ENCODE measurements at regions not wholly inside any gene's neighbourhood (a gene's known extent, or its start where the extent isn't known, plus 50 kb on each side); places are given as distances from the start of the nearest gene placed in this dataset.

DNA sequence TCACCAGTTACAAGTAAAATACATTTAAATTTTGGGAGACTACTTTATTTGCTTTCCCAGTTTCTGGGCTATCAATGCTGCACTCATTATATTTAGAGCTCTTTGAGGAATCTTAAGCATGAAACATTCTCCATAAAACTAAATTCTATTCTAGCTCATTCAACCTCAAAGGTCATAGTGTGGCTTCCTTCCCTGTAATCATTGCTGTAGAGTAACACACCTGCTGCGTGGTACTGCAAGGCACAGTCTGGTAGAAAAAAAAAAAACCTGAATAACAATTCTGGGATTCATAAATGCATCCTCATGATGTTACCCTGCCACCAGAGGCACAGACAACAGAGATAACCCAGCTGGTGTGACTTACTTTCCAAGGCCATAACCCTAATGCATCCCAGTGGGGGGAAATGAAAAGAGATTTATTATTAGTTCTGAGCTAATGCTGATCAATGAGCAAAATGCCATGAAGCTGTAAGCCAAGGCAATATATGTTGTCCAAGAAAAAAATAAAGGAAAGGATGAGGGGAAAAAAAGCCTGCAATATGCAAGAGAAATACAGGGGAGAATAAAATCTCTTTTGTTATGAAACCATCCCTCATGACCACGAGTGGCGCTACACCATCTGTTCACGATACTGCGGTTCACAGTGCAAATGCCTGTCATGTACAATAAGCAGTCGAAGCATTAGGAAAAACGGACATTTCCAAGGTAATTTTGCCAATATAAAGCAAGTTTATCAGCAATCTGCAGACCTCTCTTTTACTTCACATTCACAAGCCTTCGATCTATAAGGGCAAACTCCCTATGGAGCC, 1481.6 kb upstream of the PIK3C3 start:
- DNase-seq (ENCODE audit: low spot score): no peak

DNA sequence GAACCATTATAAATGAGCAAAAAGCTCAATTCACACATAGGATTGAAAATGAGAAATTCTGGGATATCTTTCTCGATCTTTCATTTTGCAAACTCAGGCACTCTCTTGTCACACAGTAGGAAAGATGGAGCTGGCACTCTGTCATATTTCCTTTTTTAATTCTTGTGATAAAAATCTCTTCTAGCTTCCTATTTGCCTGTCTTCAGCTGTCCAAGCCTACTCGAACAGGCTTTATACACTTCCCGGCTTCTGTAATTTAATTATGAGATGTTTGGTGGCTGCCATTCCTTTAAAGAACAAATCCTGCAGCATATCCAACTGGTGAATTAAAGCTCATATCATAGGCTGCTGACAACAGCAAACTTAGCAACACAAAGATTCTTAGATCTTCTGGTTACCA, 1484.3 kb upstream of the PIK3C3 start:
- no peak for DNase-seq (ENCODE audit: low spot score)

DNA sequence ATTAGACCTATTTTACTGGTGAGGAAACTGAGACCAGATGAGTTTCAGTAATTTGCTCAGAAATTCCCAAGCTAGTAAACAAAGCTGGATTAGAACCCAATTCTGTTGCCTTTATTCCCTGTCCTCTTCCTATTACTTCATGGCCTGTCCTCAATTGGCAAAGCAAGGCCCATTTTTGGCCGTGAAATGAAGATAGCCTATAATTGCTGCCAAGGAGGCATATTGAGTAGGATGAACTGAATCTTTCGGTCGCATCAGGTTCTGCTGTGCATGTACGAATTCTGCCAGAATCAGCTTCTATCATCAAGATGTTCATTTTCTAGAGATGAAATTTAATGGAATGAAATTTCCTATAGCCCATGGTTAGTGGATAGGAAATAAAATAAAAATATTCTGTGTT, 1485.2 kb upstream of the PIK3C3 start:
- DNase-seq (ENCODE audit: low spot score): no peak

DNA sequence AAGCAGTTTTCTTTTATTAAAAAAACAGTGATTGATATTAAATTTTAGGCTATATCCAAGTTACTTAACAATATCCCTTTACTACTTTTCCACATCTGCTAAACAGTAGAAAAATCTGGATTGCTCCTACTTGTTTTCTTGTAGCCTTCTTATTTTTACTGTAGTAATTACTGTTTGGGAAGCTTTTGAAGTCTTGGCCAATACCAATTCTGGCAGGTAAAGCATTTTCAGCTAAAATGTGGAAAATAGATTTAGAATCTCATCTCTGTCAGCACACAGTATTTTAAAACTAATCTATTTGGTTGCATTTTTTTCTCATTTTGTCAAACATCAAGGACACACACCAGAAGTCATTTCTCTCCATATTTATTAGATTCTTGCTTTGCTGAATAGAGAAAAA, 1485.7 kb upstream of the PIK3C3 start:
- DNase-seq (ENCODE audit: low spot score): no peak

DNA sequence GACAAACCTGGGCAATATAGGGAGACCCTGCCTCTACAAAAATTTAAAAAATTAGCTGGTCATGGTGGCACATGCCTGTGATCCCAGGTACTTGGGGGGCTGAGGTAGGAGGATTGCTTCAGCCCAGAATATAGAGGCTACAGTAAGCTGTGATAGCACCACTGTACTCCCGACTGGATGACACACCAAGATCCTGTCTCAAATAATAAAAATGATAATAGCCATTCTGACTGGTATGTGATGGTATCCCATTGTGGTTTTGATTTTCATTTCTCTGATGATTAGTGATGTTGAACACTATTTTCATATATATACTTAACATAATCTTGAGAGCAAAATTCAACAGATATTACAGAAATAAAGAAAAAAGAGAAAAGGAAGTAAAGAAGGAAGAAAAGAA, 1491.0 kb upstream of the PIK3C3 start:
- no peak for DNase-seq (ENCODE audit: low spot score)

DNA sequence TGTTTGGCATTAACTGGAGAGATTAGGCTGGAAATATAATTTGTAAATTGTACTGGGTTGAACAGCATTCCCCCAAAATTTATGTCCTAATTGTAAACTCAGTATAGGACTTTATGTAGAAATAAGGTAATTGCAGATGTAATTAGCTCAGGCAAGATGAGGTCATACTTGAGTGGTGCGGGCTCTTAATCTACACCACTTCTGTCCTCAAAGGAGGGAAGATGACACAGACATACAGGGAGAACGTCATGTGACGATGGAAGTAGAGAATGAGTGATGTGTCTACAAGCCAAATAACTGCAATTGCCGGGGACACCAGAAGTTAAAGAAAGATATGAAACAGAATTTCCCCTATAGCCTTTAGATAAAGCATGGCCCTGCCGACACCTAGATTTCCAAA, 1501.1 kb upstream of the PIK3C3 start:
- DNase-seq (ENCODE audit: low spot score): no peak

DNA sequence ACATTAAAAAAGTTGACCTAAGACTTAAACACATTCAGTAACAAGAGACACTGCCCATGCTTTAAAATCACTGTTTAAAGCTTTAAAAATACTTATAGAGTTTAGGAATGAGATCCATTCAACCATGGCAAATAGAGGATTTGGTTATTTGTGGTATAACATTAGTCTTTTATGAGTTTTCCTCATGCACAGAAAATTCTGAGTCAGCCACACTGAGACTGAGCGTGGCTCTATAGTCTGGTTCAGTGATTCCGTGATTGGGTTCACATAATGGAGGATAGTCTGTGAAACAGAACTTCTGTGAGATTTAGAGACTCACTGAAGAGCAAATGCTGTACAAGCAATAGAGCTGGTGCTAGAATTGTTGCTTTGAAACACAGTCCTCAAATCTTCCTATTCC, 1502.4 kb upstream of the PIK3C3 start:
- no peak for DNase-seq (ENCODE audit: low spot score)

DNA sequence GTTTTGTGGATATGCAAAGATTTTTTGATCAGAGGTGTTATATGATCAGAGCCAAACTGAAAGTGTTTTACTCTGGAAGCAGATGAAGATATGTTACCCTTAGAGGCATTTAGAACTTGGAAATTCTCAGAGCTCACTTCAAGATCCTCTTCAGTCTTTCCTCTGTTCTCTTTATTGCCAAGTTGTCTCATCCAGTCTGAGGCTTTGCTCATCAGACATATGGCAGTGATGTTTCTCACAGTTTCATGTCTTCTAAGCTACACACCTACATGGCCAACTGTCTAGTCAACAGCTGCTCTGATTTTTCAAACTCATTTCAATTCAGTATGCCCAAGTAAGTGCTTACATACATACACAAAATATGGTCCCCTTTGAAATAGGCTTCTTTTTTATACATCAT, 1504.3 kb upstream of the PIK3C3 start:
- DNase-seq (ENCODE audit: low spot score): no peak

DNA sequence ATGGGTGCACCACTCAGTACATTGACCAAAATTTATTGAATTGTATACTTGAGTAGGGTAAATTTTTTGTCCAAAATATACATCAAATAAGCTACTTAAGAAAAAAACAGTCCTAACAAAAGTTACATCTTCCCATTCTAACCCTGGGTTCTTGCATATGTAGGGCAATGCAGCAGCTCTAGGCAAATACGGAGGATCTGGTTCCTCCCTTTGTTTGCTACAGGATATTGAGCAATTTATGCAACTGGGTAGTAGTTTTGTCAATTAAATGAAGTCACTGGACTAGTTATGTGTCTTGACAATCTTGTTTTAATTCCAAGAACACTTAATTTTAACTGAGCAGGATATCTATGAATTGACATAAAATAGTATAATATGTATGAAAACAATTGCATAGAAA, 1507.2 kb upstream of the PIK3C3 start:
- no peak for DNase-seq (ENCODE audit: low spot score)

DNA sequence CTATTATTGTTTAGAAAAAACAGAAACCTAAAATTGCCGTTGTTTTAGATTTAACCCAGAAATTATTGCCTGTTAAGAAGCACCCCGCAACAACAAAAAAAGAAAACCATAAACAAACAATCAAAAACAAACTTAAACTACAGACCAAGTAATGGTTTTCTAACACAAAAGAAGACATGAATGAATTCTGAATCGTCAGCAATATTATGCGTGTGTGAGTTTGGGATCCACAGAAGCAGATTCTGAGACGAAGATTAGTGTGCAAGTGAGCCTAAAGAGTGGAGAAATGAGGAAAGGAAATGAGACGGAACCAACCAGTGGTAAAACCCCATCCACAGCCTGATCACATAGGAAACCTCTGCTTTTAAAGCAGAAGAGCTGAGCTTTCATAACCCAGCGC, 1514.9 kb upstream of the PIK3C3 start:
- DNase-seq (ENCODE audit: low spot score): no peak

DNA sequence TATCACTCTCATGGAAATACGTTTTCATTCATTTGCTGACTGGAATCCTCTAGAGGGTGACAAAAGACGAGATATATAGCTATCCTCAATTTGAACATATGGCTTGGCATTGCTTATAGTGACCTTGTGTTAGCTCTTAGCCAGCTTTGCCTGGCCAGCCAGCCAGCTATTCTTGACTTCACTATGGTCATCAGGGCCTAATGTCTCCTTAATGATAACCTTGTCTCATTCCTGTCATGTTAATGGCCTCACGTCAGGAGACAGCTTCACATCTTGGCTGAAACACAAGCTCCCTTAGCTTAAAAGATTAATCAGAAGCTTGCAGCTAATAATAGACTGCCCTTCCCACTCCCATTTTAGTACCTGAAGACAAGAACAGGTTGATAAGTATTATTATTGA, 1517.5 kb upstream of the PIK3C3 start:
- no peak for DNase-seq (ENCODE audit: low spot score)

DNA sequence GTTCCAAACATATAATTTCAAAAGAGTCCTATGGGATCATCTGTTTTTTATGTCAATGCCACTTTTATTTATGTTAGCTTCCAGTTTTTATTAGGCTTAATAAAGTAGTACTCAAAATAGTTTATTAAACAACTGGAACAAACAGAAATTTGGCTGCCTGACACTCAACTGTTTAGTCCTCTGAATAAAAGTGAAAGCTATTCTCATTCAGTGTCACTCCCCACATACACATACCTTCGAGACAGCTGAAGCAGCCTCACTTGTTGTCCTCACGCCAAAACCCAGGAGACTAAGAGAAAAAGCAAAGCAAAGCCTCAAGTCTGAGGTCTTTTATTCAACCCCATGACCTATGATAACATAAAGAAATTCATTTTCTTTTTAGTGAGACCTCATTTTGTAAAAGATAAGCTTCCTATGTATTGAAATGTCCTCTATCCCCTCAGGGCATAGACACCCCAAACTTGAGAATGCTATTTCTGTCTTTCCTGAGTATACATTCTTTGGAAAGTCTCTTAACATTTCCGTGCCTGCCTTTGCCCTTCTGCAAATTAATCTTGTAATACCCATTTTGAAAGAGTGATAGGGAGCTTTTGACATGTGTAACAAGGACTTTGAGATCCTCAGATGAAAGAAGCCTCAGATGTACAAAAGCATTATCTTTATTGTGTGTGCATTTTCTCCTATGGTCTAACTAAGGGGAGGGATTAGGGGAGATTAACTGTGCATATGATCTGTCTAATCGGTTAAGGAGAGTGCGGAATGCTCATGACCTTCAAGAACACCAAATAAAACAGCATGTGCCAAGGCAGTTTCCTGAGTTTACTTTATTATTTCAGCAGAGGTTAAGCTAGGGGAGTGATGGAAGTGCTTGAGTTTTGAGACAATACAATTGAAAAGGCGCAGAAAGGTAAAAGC, 1523.7 kb upstream of the PIK3C3 start:
- no peak for DNase-seq (ENCODE audit: low spot score)

DNA sequence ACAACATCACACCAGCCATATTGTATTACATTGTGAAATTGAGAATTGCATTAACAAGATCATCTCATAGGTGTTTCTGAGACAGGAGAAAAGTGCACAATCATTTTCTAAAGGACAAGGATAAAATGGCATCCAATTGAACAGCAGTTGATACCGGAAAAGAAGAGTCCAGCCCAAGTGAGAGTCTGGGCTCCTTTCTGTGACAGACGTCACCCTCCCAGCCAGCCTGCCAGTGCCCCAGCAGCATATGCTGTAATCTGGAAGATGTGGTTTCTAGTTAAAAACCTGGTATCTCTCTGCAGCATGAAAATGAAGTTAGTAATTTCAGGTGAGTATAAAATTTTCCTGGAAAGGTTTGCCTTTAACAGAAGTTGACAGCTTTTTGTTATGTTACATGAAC, 1531.7 kb upstream of the PIK3C3 start:
- no peak for DNase-seq (ENCODE audit: low spot score)

DNA sequence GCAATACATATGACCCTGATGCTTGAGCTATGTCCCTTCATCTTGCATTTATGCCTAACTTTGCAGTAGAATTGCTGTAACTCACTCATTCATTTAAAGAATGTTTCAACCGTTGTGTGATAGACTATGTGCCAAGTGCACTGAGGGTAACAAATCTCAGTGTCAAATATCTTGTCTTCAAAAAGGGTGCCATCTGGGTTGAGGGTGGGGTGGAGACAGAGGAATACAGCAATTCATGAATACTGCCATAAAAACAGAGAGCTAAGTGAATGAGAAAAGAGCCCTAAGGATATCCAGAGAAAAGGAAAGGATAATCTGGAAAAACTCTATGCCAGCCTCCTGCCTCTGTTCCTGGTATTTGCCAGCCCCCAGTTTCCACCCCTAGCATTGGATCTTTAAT, 1534.4 kb upstream of the PIK3C3 start:
- DNase-seq (ENCODE audit: low spot score): no peak

DNA sequence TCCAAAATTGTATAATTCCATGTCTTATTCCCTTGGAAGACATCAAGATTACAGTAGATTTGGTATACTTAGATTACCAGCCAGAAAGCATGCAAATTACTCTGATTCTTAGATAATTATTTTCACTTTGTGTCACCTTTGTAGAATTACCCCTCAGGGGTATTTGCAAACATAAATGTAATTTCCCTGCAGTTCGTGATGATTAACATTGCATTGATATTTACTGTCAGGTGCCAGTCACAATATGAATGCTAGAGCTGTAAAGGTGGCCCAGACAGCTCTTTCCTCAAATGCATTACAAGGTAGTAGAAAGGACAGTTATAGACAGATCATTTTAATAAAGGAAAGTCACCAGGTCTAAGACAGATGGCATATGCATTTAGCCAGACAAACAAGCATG, 1537.5 kb upstream of the PIK3C3 start:
- no peak for DNase-seq (ENCODE audit: low spot score)

DNA sequence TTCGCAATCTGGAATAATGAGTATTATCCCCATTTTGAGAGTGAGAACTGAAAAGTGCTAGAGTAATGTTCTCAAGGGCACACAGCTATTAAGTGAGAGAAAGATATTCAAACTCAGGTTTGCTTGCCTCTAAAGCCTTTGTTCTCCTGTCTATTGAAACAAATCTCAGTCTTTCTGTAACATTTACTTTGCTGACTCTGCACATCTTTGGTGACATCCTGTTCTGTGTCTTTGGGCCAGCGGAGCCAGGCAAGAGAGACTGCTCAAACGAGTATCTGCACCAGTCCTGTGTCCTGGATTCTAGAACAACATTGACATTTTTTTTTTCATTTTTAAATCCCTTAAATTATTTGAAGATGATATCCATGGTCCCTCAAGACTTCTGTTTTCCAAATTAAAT, 1539.2 kb upstream of the PIK3C3 start:
- DNase-seq (ENCODE audit: low spot score): no peak

DNA sequence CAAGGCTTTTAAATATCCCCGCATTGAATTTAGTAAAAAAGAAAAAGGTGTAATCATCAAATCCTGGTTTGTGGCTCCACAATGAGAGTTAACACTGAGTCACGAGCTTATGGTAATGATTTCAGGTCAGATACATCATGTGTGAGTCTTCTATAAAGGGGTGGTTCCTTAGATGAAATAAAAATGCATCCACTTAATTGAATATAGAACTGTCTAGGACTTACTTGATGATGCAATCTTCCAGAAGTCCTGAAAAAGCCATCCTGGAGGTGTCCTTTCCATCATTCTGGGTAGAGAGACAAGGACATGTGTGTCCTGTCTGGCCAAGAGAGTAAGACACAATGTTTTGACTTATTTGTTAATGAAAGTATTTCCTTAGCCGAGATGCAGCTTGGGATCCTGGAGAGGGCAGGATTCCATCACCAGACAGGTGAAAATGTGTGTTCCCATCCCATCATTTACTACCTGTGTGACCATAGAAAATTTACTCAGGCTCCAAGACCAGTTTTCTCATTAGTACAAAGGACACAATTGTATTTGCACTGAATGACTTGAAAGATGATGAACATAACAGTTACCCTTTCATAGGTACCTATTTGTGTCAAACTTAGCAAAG, 1539.8 kb upstream of the PIK3C3 start:
- no peak for DNase-seq (ENCODE audit: low spot score)

DNA sequence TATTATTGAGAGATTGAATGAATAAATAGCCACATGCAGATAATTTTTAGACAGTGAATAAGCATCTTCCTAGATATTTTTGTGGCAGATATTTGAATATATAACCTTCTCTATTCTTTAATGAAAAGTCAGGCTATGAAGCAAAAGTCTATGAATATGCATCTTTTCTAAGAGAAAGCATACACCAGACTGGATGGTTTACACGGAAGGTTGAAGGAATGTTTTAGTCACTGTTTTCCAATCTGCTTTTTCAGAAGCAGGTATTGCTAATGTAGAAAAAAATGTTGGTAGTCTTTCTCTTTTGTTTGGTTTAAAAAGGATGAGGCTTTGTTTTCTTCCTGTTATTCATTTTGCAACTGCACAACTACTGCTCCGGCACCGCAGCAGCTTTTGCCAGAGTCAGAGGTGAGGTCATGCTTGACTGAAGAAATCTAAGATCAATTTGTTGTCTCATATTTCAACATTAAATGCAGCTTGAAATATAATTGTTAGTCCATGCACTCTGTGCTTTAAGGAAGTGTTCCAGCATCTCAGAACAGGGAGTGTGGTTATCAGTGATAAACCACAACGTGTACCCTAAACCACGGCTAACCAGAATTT, 1540.8 kb upstream of the PIK3C3 start:
- no peak for DNase-seq (ENCODE audit: low spot score)

DNA sequence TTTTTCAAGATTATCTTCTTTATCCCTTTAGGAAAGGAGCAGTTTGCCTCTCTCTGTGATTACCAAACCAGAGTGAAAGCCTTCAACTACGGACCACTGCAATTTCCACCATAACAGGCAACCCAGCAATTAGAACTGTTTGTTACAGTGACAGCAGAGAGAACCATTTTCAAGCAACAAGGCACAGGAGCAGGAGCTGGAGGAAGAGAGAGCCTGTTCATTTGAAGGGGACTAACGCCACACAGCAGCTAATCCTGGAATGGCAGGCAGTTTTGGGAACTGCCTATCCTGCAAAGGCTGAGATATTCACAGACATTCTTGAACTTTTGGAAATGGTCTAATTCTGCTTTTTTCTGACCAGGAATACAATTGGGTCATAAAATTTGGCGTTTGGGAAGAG, 1541.9 kb upstream of the PIK3C3 start:
- DNase-seq (ENCODE audit: low spot score): no peak

DNA sequence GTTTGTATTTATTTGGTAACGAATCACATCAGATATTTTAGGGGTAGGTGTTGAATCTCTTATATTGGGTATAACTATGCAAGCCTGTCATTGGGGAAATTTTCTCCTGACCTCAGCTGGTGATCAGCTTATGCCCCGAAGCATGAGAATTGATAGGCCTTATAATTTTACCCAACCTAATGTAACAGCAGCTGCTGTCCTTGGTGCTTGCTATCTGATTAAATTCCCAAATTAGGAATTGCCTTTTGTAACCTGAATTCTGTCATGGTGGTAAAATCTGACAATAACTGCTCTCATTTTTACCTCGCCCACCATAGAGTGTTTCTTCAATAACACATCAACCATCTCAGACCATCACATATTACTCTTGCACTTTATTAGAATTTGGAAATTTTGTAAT, 1542.6 kb upstream of the PIK3C3 start:
- DNase-seq (ENCODE audit: low spot score): no peak

DNA sequence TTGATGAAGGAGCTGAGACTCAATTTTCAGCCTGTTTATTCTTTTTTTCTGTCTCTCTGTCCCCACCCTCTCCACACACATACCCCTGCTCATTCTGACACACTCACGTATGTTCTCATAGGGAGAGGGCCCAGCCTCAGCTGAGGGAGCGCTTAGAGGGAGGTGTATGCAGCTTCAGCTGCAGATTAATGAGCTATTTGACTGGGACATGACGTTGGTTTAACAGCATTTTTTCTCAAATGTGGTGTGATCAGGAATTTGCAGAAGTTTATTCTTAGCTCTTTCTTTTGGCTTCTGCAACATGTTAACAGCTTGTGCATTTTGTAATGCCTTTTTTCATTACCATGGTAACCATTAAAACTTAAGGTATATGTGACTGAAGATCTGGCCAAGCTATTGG, 1547.1 kb upstream of the PIK3C3 start:
- no peak for DNase-seq (ENCODE audit: low spot score)

DNA sequence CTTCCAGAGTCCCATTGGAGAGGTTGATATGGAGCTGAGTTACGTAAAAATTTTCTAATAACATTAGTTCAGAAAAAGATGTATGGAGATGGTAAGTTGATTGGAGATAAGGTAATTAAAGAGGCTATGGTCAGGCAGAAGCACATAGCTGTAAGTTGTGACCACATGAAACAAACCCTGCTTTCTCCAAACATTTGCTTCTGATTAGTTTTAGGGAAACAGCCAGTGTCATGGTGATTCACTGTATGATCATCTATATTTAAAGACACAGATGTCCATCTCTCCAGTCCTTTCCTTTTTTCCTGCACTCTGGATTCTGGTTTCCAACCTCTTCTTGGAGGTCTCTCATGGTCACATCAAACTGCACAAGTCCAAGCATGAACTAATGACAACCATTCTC, 1550.8 kb upstream of the PIK3C3 start:
- no peak for DNase-seq (ENCODE audit: low spot score)
